ENCODE measurements at regions not wholly inside any gene's neighbourhood (a gene's known extent, or its start where the extent isn't known, plus 50 kb on each side); places are given as distances from the start of the nearest gene placed in this dataset.
"Not testable (repeated sequence)": the region's sequence is repeated elsewhere in the genome, so short reads cannot be mapped to it uniquely, and the experiment has no call there.

DNA sequence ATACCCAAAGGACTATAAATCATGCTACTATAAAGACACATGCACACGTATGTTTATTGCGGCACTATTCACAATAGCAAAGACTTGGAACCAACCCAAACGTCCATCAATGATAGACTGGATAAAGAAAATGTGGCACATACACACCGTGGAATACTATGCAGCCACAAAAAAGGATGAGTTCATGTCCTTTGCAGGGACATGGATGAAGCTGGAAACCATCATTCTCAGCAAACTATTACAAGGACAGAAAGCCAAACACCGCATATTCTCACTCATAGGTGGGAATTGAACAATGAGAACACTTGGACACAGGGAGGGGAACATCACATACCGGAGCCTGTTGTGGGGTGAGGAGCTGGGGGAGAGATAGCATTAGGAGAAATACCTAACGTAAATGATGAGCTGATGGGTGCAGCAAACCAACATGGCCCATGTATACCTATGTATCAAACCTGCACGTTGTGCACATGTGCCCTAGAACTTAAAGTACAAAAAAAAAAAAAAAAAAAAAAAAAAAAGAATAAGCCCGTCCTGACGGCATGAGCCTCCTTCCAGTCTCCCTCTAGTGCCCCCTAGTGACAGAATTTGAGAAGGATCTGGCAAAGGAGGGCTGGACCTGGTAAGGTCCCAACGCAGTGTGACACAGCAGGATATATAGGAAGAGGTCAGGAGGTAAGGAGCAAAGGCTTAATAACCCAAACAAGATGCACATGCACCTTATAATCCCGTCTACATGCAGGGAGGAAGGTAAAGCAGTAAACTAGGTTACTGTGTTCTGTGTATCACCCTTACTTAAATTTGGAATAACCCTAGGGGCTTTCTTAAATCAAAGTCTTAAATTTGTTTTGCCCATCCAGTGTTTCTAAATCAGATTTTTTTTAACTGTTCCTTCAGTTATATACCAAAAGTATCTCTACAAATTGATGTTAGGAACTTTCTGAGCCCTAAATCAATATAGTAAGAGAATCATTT is 214.8 kb downstream of the UNC5CL start:
- not testable (repeated sequence) for DNase-seq

DNA sequence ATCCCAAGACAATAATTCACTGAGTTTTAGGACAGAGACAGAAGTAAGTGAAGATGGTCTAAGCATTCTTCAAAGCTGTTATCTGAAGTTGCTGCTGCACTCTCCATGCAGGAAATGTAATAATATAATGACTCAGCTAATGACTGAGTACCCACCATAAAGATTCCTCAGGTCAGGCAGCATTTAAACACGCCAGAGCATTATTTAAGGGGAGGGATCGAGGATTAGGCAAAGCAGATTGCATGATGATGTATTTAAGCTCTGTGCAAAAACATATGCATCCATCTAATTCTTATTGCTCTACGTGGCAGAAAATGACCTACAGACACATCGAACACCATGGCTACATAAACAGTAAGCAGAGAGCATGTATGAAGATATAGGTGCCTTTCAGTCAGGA is 216.4 kb downstream of the UNC5CL start:
- no peak for DNase-seq

GRCh38 chr6:40819182-40819834 is 219.7 kb downstream of the UNC5CL start:
- DNase-seq: peak; percentile 89

DNA sequence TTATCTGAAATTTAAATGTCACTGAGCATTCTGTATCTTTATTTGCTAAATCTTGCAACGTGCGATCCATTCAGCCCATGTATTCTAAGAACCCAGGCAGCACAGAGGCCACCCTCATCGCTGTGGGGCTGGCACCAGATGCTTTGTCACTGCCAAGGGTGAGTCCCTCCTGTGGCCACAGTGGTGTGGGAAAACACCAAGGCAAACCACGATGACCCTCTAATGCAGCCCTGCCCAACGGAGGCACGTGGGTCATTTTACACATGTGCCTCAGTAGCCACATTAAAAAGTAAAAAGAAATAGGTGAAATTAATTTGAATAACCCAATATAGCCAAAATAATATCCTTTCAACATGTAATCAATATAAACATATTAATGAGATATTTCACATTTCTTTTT is 221.7 kb downstream of the UNC5CL start:
- no peak for DNase-seq

DNA sequence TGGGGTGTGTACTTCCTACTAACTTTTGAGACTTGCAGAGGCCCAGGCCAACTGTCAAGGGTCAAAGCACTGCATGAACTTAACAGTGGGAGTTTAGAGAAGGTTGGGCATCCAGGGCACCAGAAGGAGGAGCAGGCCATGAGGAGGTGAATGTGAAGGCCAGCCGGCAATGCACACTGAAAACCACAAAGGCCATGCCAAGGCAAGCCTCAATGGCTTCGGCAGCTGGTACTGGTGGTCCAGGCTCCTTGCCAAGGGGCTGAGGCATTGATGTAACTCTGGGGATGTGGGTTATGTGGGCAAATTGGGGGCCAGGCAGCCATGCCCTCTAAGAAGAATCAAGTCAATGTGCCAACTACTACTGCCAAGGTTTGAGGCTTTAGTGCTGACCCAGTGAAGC is 222.4 kb downstream of the UNC5CL start:
- DNase-seq: peak; percentile 42

DNA sequence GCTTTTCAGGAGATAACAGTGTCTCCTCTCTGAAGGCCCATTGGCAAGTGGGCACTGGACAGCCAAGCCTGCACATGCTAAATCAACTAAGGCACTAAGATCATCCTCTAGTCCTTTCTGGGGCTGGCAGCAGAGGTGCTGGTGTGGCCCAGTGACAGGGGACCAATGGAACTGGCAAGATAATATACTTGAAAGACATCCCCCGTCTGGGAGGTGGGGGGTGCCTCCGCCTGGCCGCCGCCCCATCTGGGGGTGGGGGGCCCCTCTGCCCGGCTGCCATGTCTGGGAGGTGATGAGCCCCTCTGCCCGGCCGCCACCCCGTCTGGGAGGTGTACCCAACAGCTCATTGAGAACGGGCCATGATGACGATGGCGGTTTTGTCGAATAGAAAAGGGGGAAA is 223.3 kb downstream of the UNC5CL start:
- DNase-seq: no peak

DNA sequence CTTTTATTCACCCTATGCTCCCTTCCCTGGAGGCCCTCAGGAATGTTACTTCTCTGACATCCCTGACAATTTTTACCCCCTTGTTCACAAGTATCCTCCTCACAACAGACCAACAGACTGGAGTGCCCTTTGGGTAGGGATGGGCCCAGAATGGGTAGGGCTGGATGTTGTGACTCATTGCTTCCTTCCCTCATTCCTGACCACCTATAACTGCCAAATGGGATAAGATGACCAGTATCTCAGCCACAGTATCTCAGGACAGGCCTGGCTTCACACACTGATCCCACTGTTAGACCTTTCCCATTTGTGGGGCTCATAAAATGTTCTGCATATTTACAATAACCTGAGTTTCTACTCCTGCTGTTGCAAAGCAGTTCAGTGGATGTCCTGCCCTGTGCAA is 223.0 kb upstream of the LRFN2 start:
- DNase-seq: no peak

GRCh38 chr6:40809627-40810026 is 222.5 kb upstream of the LRFN2 start:
- no peak for DNase-seq

DNA sequence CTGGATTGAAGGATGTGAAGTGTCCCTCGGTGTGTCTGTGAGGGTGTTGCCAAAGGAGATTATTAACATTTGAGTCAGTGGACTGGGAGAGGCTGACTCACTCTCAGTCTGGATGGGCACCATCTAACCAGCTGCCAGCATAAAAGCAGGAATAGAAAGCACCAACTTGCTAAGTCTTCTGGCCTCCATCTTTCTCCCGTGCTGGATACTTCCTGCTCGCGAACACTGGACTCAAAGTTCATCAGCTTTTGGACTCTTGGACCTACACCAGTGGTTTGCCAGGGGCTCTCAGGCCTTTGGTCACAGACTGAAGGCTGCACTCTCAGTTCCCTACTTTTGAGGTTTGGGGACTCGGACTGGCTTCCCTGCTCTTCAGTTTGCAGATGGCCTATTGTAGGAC is 220.3 kb upstream of the LRFN2 start:
- DNase-seq: no peak

GRCh38 chr6:40806256-40806864 is 219.2 kb upstream of the LRFN2 start:
- DNase-seq: no peak

DNA sequence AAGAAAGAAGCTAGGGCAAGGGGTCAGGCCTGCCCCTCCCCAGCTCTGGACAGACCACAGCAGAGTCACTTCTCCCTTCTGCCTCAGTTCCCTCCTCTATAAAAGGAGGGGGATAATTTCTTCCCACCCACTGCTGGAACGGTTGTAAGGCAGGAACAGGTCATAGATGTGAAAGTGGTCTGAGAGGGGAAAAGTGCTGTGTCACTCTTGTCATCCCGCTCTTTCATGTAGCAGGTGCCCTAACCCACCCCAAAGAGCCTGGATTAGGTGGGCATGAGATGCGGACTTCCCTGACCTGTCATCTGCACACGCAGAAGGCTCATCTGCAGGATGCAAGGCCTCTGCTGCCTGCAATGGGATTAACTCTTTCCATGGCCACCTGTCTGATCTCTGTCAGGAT is 218.2 kb upstream of the LRFN2 start:
- no peak for DNase-seq

DNA sequence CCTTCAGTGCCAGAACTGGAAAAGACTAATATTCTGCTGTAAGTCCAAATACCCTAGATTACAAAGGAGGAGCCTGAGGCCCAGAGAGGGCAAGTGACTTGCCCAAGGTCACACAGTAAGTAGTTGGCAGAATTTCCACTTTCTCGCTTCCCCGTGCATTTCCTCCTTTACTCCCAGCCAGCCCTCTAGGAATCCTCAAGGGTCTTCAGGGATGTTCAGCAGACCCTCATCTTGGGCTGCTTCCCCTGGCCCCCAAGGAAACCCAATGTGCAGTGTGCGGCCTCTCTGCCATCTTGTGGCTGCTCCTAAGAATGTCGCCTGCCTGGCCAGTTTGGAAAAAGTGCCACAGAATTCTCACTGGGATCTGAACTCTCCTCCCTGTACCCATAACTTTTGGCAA is 217.7 kb upstream of the LRFN2 start:
- no peak for DNase-seq

DNA sequence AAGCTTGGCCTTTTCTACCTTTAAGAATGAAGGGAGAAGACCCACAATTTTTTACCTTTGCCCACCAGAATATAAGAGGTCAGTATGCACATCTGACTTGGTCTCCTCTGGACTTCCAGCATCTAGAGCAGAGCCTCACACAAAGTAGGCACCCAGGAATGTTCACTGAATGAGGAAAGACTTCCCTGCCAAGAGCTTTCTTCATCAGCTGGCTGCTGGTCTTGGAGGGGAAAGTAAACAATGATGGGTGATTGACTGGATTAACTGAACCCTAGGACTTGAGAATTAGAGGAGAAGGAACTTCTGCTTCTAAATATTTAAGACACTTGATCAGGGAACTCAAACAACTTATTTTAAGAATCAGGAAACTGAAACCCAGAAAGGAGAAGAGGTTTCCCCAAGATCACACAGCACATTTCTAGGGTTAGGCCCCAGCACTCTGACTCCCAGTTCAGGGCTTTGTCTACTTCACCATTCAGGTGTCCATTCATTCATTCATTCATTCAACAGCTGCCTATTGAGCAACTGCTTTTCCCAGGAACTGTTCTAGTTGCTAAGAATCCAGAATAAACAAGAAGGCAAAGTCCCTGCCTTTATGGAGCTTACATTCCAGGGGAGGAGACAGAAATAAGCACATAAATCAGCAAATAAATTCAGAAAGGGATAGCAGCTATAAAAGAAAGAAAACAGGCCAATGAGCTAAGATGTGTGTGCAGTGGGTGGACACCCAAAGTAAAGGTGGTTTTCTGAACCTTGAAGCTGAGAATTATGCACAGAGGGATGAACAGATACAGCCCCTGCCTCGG is 216.9 kb upstream of the LRFN2 start:
- no peak for DNase-seq

DNA sequence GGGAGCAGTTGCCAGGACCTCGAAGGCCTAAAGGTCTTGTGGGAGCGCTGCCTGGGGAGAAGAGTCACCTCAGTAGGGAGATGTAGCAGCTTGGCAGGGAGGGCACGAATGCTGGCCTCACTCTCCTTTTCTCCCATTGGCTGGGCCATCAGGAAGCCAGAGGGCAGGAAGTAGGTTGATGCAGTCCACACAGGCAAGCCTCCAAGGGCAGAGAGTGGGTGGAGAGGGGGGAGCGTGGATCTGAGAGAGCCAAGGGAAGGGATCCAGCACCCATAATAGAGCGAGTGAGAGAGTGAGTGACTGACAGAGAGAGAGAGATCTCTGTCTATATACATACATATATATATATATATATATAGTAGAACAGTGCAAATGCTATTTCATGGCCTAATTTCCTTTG is 215.3 kb upstream of the LRFN2 start:
- DNase-seq: no peak

DNA sequence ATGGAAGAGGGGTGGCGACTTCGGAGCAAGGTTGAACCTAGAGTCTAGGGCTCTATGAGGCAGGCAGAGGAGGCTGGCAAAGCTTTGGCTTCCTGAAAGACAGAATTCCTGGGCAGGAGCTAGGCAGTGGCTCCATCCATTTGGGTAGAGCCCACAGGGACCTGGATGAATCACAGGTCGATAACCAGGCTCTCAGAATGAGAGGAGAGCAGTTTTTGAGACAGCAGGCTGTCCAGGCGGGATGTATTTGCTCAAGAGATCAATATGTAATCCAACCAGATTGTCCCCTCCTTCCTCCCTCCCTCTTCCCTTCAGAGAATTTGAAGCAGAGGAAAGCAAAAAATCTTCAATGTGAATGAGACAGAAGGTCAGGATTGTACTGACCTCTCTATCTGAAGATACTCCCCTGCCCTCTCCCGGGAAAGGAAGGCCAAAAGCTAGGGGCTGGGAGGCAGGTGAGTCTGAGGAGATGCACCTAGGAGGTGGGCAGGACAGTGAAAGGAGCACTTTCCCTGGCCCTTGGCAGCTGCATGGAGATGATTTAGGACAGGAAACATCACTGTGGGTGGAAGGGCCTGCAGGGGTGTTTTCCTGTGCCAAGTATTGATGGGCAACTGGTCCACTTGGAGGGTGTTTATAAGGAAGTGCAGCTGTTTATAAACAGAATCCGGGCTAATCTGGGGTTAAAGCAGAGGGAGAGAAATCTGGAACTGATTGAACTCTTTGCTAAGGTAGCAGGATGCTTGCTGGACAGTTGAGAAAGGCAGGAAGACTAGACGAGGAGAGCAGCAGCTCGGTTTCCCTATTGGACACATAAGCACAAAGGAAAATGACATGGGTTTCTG is 212.4 kb upstream of the LRFN2 start:
- DNase-seq: no peak

DNA sequence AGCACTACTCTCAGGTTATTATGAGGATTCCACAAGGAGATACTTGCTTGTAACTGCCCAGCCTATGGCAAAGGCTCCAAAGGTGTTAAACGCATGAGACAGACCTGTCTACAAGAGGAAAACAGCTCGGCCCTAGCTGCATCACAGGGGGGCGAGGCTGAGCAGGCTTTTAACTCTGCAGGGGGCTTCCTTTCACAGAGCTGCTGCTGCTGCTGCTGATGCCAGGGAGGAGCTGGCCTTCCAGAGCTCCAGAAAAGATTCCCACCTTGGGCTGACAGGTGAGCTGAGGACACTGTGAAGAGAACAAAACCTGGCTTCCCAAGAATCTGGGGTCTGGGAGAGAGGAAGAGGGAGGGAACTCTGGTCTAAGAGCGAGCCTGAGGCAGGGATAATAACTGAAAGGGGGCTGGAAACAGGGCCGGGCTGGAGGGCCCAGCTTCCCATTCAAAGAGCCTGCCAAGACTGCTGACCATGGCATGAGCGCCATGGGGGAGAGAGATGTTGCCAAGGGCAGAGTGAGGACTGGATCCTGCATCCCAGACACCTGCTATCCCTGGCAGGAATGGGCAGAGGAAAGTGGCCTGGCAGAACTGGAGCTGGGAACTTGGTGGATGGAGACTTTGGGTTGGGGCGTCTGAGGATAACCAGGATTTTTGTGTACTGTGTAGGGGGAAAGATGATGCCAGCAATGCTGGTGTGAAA is 211.1 kb upstream of the LRFN2 start:
- no peak for DNase-seq

DNA sequence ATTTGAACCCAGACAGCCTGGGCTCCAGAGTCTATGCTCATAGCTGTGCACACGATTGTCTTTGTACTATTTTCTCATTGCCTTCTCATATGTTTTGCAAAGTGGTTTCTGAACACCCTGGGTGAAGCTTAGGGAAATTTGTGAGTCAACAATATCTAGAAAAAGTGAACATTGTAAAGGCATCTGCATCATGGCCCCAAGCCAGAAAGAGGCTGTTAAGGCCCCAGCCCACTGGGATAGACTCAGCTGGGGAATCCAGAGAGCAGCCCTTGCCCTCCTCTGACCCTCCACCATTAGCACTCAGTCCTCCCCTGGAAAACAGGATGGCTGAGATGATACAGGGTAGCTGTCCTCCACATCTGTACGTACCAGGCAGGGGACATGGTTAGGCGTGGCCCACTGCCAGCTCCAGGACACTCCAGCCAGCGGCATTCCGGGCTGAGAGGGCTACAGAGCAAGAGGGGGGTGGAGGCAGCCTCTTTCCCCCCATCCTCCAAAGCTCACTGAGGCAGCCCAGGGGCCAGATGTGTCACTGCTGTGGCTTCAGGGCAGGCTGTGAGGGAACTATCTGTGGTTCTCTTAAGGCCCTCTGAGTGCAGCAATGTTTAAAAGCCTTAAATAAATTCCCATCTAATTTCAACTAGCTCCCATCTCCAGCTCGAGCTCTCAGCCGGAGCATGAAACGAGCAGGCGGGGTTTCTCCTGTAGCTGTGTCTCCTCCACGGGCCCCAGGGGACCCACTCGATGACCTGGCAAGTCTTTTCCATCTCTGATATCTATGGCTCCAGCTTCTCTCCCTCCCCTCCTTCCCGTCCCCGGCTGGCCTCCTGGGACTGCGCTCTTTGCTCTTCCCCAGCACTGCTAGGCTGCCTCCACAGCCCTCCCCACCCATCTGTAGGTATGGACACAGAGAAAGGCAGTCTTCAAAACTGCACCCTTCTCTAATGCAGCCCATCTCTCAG is 209.4 kb upstream of the LRFN2 start:
- peak; percentile 59 for DNase-seq

GRCh38 chr6:40794586-40794985 is 207.4 kb upstream of the LRFN2 start:
- no peak for DNase-seq

- DNase-seq: no peak
Measured at GRCh38 chr6:40792183-40792582, 205.0 kb upstream of the LRFN2 start.

GRCh38 chr6:40791004-40791403 is 203.8 kb upstream of the LRFN2 start:
- no peak for DNase-seq
